SU-DHL-6 (cell line): ENCODE measurements at regions not wholly inside any gene's neighbourhood (a gene's known extent, or its start where the extent isn't known, plus 50 kb on each side); places are given as distances from the start of the nearest gene placed in this dataset.

Source experiments
- EZH2phosphoT487 ChIP-seq: fragments of 200-600 bp; sonication (generic), shearing (Covaris generic); conservative IDR thresholded peaks from 2 replicates; pipeline ENCODE4 v1.6.1; 2018; ENCODE audit warnings: mild to moderate bottlenecking, antibody characterized with exemption, low read length, moderate library complexity, mixed read lengths
- TF ChIP-seq, protein P1 (sequence below): fragments of 200-600 bp; sonication (generic); IDR thresholded peaks from one replicate; pipeline ENCODE4 v1.5.1; 2017; ENCODE audit warnings: antibody characterized with exemption, mild to moderate bottlenecking, low read length, moderate library complexity; ENCODE audit not compliant: insufficient read depth, poor library complexity, severe bottlenecking

DNA sequence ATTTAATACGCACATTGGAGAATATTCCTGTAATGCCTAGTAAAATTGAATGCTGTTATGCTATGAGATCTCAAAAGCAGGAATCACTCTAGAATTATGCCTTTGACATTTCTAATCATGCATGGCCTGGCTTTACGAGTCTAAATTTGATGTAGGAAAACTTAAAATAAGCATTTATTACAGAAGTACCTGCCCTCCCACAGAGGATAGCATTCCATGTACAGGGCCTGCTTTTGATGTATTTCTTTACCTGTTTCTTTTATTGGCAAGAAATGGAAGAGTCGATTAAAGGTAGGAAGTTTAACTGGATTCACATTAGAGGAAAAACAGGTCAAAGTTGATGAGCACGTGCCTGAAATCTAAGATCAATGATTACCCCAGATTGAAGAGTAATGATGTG is 219.5 kb downstream of the PCDH7 start:
- TF ChIP-seq, protein P1, sequence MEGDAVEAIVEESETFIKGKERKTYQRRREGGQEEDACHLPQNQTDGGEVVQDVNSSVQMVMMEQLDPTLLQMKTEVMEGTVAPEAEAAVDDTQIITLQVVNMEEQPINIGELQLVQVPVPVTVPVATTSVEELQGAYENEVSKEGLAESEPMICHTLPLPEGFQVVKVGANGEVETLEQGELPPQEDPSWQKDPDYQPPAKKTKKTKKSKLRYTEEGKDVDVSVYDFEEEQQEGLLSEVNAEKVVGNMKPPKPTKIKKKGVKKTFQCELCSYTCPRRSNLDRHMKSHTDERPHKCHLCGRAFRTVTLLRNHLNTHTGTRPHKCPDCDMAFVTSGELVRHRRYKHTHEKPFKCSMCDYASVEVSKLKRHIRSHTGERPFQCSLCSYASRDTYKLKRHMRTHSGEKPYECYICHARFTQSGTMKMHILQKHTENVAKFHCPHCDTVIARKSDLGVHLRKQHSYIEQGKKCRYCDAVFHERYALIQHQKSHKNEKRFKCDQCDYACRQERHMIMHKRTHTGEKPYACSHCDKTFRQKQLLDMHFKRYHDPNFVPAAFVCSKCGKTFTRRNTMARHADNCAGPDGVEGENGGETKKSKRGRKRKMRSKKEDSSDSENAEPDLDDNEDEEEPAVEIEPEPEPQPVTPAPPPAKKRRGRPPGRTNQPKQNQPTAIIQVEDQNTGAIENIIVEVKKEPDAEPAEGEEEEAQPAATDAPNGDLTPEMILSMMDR, result no peak
- TF ChIP-seq EZH2phosphoT487, result no peak
